Stomach (tissue), 8 donors: ENCODE measurements at regions not wholly inside any gene's neighbourhood (a gene's known extent, or its start where the extent isn't known, plus 50 kb on each side); places are given as distances from the start of the nearest gene placed in this dataset.

Source experiments
- DNase-seq, 2 donors: peaks; one replicate each; pipeline versions ENCODE4 v3.0.0 to v3.0.0-alpha.2; 2013 to 2019
- H3K27ac ChIP-seq, 5 donors: fragments of 200-600 bp in 4 of 5; sonication (generic) in 4 of 5; one replicate each; pipeline ENCODE4 v1.5.1; 2013 to 2019; ENCODE audit warnings: mild to moderate bottlenecking in 1 of 5, moderate library complexity in 1 of 5
- H3K27me3 ChIP-seq, 3 donors: fragments of 200-600 bp; sonication (generic); one replicate each; pipeline ENCODE4 v1.5.1; 2017 to 2019; ENCODE audit warnings: mixed run types in 1 of 3
- H3K36me3 ChIP-seq, 4 donors: fragments of 200-600 bp; sonication (generic); 1 replicate in 3 of 4; 2 replicates in 1 of 4; pipeline ENCODE4 v1.5.1; 2016 to 2019
- H3K4me1 ChIP-seq, 4 donors: fragments of 200-600 bp; sonication (generic); one replicate each; pipeline ENCODE4 v1.5.1; 2016 to 2019
- H3K4me3 ChIP-seq, 4 donors: fragments of 200-600 bp; sonication (generic) in 3 of 4; one replicate each; pipeline ENCODE4 v1.5.1; 2016 to 2019; ENCODE audit warnings: mild to moderate bottlenecking in 1 of 4
- H3K9me3 ChIP-seq, 4 donors: fragments of 200-600 bp; sonication (generic); one replicate each; pipeline ENCODE4 v1.5.1; 2016 to 2019
- CTCF ChIP-seq, 7 experiments: fragments of 450-650 bp in 4 of 7; fragments of 200-600 bp in 3 of 7; sonication (generic) in 3 of 7; IDR thresholded peaks; one replicate each; pipeline ENCODE4 v1.5.1; 2016 to 2019; ENCODE audit warnings: antibody characterized with exemption in 7 of 7, control low read depth in 2 of 7, mild to moderate bottlenecking in 1 of 7
- EP300 ChIP-seq: sonication (generic); formaldehyde crosslinking; IDR thresholded peaks from one replicate; pipeline ENCODE4 v1.6.1; 2017; ENCODE audit warnings: antibody characterized with exemption
- POLR2A ChIP-seq, 4 donors: fragments of 450-650 bp; IDR thresholded peaks; one replicate each; pipeline ENCODE4 v1.6.1; 2016; ENCODE audit warnings: antibody characterized with exemption in 4 of 4, control low read depth in 2 of 4, mild to moderate bottlenecking in 1 of 4, moderate library complexity in 1 of 4
- POLR2AphosphoS5 ChIP-seq, 3 donors: sonication (generic); formaldehyde crosslinking; IDR thresholded peaks; one replicate each; pipeline ENCODE4 v1.6.1; 2016; ENCODE audit warnings: antibody characterized with exemption in 3 of 3
- WGBS, 5 donors: extraction: QIAGEN DNeasy Blood & Tissue Kit in 3 of 5; methylation state at CpG; one replicate each; pipeline versions ENCODE4 v1.1.5 to v1.1.7; 2013 to 2018; 5-methylcytosine and 5-hydroxymethylcytosine counted together
- intact Hi-C: fragments of 100-400 bp; cut with DNase I; formaldehyde crosslinking; loops from one replicate; pipeline ENCODE4 v1.15.1; 2023; ENCODE audit warnings: low total_unique reads
- donor health status: healthy with polysubstance abuse.
- donor health status: Bipolar disorder and iron deficiency.
- donor health status: healthy.

- intact Hi-C loops = no loop called here
- 61 to 73% (median 64%) methylated on average over 2 of the region's 2 CpGs for WGBS, 5 donors
- Histone ChIP-seq H3K27me3 (no peaks in the 10 kb centered on the region), H3K4me3 (no peak overlapping the region), H3K27ac (peak overlapping the region in 4 of 5 donors; percentile 95 to 99 (median 96)), H3K4me1 (peaks cover 0 to 39% (median 17%) of the 10 kb centered on the region in 4 donors), H3K36me3 (no peaks in the 10 kb centered on the region), H3K9me3 (no peaks in the 10 kb centered on the region)
- DNase-seq = no peak
- no peak for TF ChIP-seq EP300
- TF ChIP-seq POLR2A (IDR thresholded peaks at IDR 0.05) = no peak
These were observed 94.8 kb upstream of the SERTAD2 start for GRCh38 chr2:64748561-64748960.

GRCh38 chr2:64749446-64749845 is 95.7 kb upstream of the SERTAD2 start:
- peaks cover 0 to 39% (median 17%) of the 10 kb centered on the region in 4 donors for H3K4me1 ChIP-seq
- H3K27me3 ChIP-seq = no peaks in the 10 kb centered on the region
- TF ChIP-seq CTCF (IDR thresholded peaks at IDR 0.05) = no peak
- TF ChIP-seq EP300 = no peak
- TF ChIP-seq POLR2AphosphoS5 (IDR thresholded peaks at IDR 0.05) = no peak
- no peak for TF ChIP-seq POLR2A (IDR thresholded peaks at IDR 0.05)
- H3K9me3 ChIP-seq = no peaks in the 10 kb centered on the region
- peak overlapping the region; percentile 61 to 76 (median 72) for H3K4me3 ChIP-seq
- intact Hi-C loops = no loop called here
- H3K27ac ChIP-seq = peak overlapping the region in 4 of 5 donors; percentile 95 to 99 (median 96)
- H3K36me3 ChIP-seq = no peaks in the 10 kb centered on the region
- DNase-seq = no peak
- WGBS, 5 donors = 22 to 35% (median 30%) methylated on average over 4 of the region's 4 CpGs

GRCh38 chr2:64750001-64750816 is 96.5 kb upstream of the SERTAD2 start:
- no peaks in the 10 kb centered on the region for H3K9me3 ChIP-seq
- H3K4me3 ChIP-seq = peak overlapping the region; percentile 61 to 76 (median 72)
- 0 to 1% (median 0%) methylated on average over 38 of the region's 38 CpGs for WGBS, 5 donors
- intact Hi-C loops = no loop called here
- no peaks in the 10 kb centered on the region for H3K27me3 ChIP-seq
- H3K27ac ChIP-seq = peak overlapping the region; percentile 95 to 100 (median 97)
- DNase-seq = peak; percentile 58 to 81
- H3K4me1 ChIP-seq = peaks cover 0 to 39% (median 16%) of the 10 kb centered on the region in 4 donors
- TF ChIP-seq POLR2AphosphoS5 (IDR thresholded peaks at IDR 0.05) (no peak), CTCF (IDR thresholded peaks at IDR 0.05) (no peak), POLR2A (IDR thresholded peaks at IDR 0.05) (peak in 1 of 4 donors; percentile 70), EP300 (no peak)
- no peaks in the 10 kb centered on the region for H3K36me3 ChIP-seq

GRCh38 chr2:64750817-64751285 is 97.1 kb upstream of the SERTAD2 start:
- Histone ChIP-seq H3K36me3 (no peaks in the 10 kb centered on the region), H3K27me3 (no peaks in the 10 kb centered on the region), H3K9me3 (no peaks in the 10 kb centered on the region), H3K27ac (peak overlapping the region; percentile 95 to 100 (median 97)), H3K4me1 (peaks cover 0 to 39% (median 16%) of the 10 kb centered on the region in 4 donors), H3K4me3 (peak overlapping the region; percentile 61 to 76 (median 72))
- WGBS, 5 donors = 0 to 1% (median 0%) methylated on average over 23 to 43 of the region's 43 CpGs
- peak; percentile 99 to 100 for DNase-seq
- intact Hi-C loops = no loop called here
- TF ChIP-seq POLR2A (IDR thresholded peaks at IDR 0.05) = peak in 1 of 4 donors; percentile 93
- peak; percentile 97 to 99 (median 99) for TF ChIP-seq POLR2AphosphoS5 (IDR thresholded peaks at IDR 0.05)
- TF ChIP-seq EP300 = no peak
- TF ChIP-seq CTCF (IDR thresholded peaks at IDR 0.05) = no peak
